HCT116 (cell line): ENCODE measurements at regions not wholly inside any gene's neighbourhood (a gene's known extent, or its start where the extent isn't known, plus 50 kb on each side); places are given as distances from the start of the nearest gene placed in this dataset.

Experiments used
- ATAC-seq: fragments of 200-7000 bp; cut with Tn5 transposase; 2 replicates; pipeline ENCODE4 v1.9.1; 2020; ENCODE audit warnings: mild to moderate bottlenecking, moderate library complexity
- BruUV-seq: library from RNA; stranded (reverse); fragments of 400-500 nt; replicated peaks from 2 replicates; lab custom pipeline; 2021; lab: Mats Ljungman, UMichigan
- CTCF ChIA-PET: fragments of 300-600 bp; sonication (Branson Sonifier 250); formaldehyde crosslinking; loops from one replicate; lab custom pipeline; 2021; ENCODE audit warnings: antibody characterized with exemption; lab: Charles Lee
- POLR2A ChIA-PET: fragments of 300-600, 350-600 bp; sonication (Branson Sonifier 250); formaldehyde crosslinking; loops from one replicate; lab custom pipeline; 2021; ENCODE audit warnings: antibody characterized with exemption; lab: Charles Lee
- RAD21 ChIA-PET, 2 experiments: fragments of 300-600 bp; sonication (Branson Sonifier 250); formaldehyde crosslinking; loops; one replicate each; lab custom pipeline; 2023; ENCODE audit warnings: low total read pairs in 2 of 2; ENCODE audit not compliant: uncharacterized antibody in 2 of 2, unreplicated experiment in 2 of 2, low non-redundant PET in 1 of 2; lab: Charles Lee
- DNase-seq: peaks from one replicate; pipeline ENCODE4 v3.0.0-alpha.2; 2010; ENCODE audit warnings: low read depth, low spot score
- H2AFZ ChIP-seq: fragments of 200-600 bp; shearing (Covaris generic), sonication (generic); 2 replicates; pipeline ENCODE4 v1.6.1; 2017; ENCODE audit warnings: low read depth, mixed run types, mixed read lengths, antibody characterized with exemption, low read length; ENCODE audit not compliant: poor library complexity, severe bottlenecking
- H3K27ac ChIP-seq: 2 replicates; pipeline ENCODE4 v1.5.1; 2012; ENCODE audit warnings: low read depth, low read length
- H3K27me3 ChIP-seq: fragments of 200-600 bp; sonication (generic); 2 replicates; pipeline ENCODE4 v1.6.1; 2016; ENCODE audit warnings: mixed run types, low read length, mixed read lengths; ENCODE audit not compliant: insufficient read depth
- H3K36me3 ChIP-seq, 2 experiments: fragments of 200-500 bp in 1 of 2; fragments of 200-600 bp in 1 of 2; sonication (Bioruptor generic) in 1 of 2; sonication (generic) in 1 of 2; 2 replicates each; pipeline versions ENCODE4 v1.5.1 to v1.6.1; 2014 to 2016; ENCODE audit warnings: low read length in 2 of 2, inconsistent platforms in 1 of 2, mixed read lengths in 1 of 2, mixed run types in 1 of 2; ENCODE audit not compliant: insufficient read depth in 2 of 2, control insufficient read depth in 1 of 2
- H3K4me1 ChIP-seq, 2 experiments: fragments of 200-600 bp in 1 of 2; sonication (generic) in 1 of 2; 2 replicates each; pipeline versions ENCODE4 v1.5.1 to v1.6.1; 2012 to 2017; ENCODE audit warnings: low read length in 2 of 2, inconsistent platforms in 1 of 2, mild to moderate bottlenecking in 1 of 2, mixed read lengths in 1 of 2, mixed run types in 1 of 2, moderate library complexity in 1 of 2; ENCODE audit not compliant: insufficient read depth in 2 of 2, control insufficient read depth in 1 of 2
- H3K4me2 ChIP-seq: fragments of 200-600 bp; sonication (generic); 2 replicates; pipeline ENCODE4 v1.6.1; 2017; ENCODE audit warnings: mixed run types, low read length, mixed read lengths
- H3K4me3 ChIP-seq, 2 experiments: fragments of 200-600 bp in 1 of 2; sonication (generic) in 1 of 2; replicated peaks in 1 of 2; 2 replicates each; pipeline ENCODE4 v1.5.1; 2011 to 2016; ENCODE audit warnings: low read length in 2 of 2, control low read depth in 1 of 2, low read depth in 1 of 2, mild to moderate bottlenecking in 1 of 2, mixed read lengths in 1 of 2, mixed run types in 1 of 2
- H3K79me2 ChIP-seq: fragments of 200-600 bp; sonication (generic); 2 replicates; pipeline ENCODE4 v1.6.1; 2017; ENCODE audit warnings: mild to moderate bottlenecking, mixed run types, low read length, moderate library complexity, mixed read lengths; ENCODE audit not compliant: insufficient read depth
- H3K9ac ChIP-seq: fragments of 200-600 bp; sonication (generic); 2 replicates; pipeline ENCODE4 v1.6.1; 2016; ENCODE audit warnings: low read length, mixed read lengths
- H3K9me2 ChIP-seq: fragments of 200-600 bp; sonication (generic), shearing (Covaris generic); 2 replicates; pipeline ENCODE4 v1.6.1; 2017; ENCODE audit warnings: mixed run types, mild to moderate bottlenecking, moderate library complexity; ENCODE audit not compliant: insufficient read depth
- H3K9me3 ChIP-seq, 2 experiments: fragments of 200-500 bp in 1 of 2; fragments of 200-600 bp in 1 of 2; sonication (Bioruptor generic) in 1 of 2; sonication (generic) in 1 of 2; 2 replicates each; pipeline ENCODE4 v1.6.1; 2014 to 2017; ENCODE audit warnings: low read length in 2 of 2, mixed read lengths in 2 of 2, inconsistent platforms in 1 of 2, low read depth in 1 of 2, mild to moderate bottlenecking in 1 of 2, mixed run types in 1 of 2, moderate library complexity in 1 of 2; ENCODE audit not compliant: control insufficient read depth in 1 of 2, insufficient read depth in 1 of 2
- H4K20me1 ChIP-seq: fragments of 200-600 bp; sonication (generic), shearing (Covaris generic); 2 replicates; pipeline ENCODE4 v1.6.1; 2017; ENCODE audit warnings: mixed run types, mild to moderate bottlenecking, moderate library complexity; ENCODE audit not compliant: insufficient read depth
- ATF3 ChIP-seq: IDR thresholded peaks from 2 replicates; pipeline ENCODE4 v1.6.1; 2012
- CBX3 ChIP-seq: IDR thresholded peaks from 2 replicates; pipeline ENCODE4 v1.6.1; 2012; ENCODE audit warnings: low read depth
- CEBPB ChIP-seq: IDR thresholded peaks from 2 replicates; pipeline ENCODE4 v1.6.1; 2012; ENCODE audit warnings: low read depth
- CTCF ChIP-seq, 3 experiments: fragments of 200-600 bp in 1 of 3; sonication (generic) in 1 of 3; IDR thresholded peaks in 2 of 3; conservative IDR thresholded peaks in 1 of 3; 2 replicates each; pipeline ENCODE4 v1.5.1; 2012 to 2017; ENCODE audit warnings: low read depth in 2 of 3, low read length in 2 of 3, antibody characterized with exemption in 1 of 3, borderline replicate concordance in 1 of 3, control low read depth in 1 of 3, mild to moderate bottlenecking in 1 of 3, mixed read lengths in 1 of 3, mixed run types in 1 of 3, moderate library complexity in 1 of 3; ENCODE audit not compliant: insufficient read depth in 1 of 3
- EGR1 ChIP-seq: IDR thresholded peaks from 2 replicates; pipeline ENCODE4 v1.6.1; 2012; ENCODE audit warnings: low read depth
- EZH2 ChIP-seq: fragments of 200-600 bp; sonication (generic); IDR thresholded peaks from 2 replicates; pipeline ENCODE4 v1.6.1; 2017; ENCODE audit warnings: antibody characterized with exemption, mixed run types
- MAX ChIP-seq: IDR thresholded peaks from 2 replicates; pipeline ENCODE4 v1.6.1; 2012
- RAD21 ChIP-seq: IDR thresholded peaks from 2 replicates; pipeline ENCODE4 v1.6.1; 2012; ENCODE audit warnings: low read depth, mild to moderate bottlenecking
- REST ChIP-seq: IDR thresholded peaks from 2 replicates; pipeline ENCODE4 v1.6.1; 2012; ENCODE audit warnings: low read depth
- SIN3A ChIP-seq: IDR thresholded peaks from 2 replicates; pipeline ENCODE4 v1.6.1; 2012; ENCODE audit warnings: low read depth
- TCF7L2 ChIP-seq: IDR thresholded peaks from 2 replicates; pipeline ENCODE4 v1.7.0; 2011; ENCODE audit warnings: borderline replicate concordance, inconsistent platforms; ENCODE audit not compliant: insufficient read depth, insufficient read length; ENCODE audit errors: extremely low read depth
- YY1 ChIP-seq: IDR thresholded peaks from 2 replicates; pipeline ENCODE4 v1.6.1; 2011; ENCODE audit warnings: low read length, low read depth, moderate library complexity, mild to moderate bottlenecking; ENCODE audit not compliant: insufficient replicate concordance; ENCODE audit errors: extremely low read depth
- ZBTB33 ChIP-seq: IDR thresholded peaks from 2 replicates; pipeline ENCODE4 v1.6.1; 2011; ENCODE audit warnings: mild to moderate bottlenecking, low read length, moderate library complexity; ENCODE audit not compliant: insufficient replicate concordance; ENCODE audit errors: extremely low read depth
- ZFX ChIP-seq: fragments of 450-650 bp; IDR thresholded peaks from 2 replicates; pipeline ENCODE4 v1.6.1; 2017
- ZNF274 ChIP-seq: fragments of 200-500 bp; sonication (Bioruptor generic); IDR thresholded peaks from 2 replicates; pipeline ENCODE4 v1.6.1; 2014; ENCODE audit warnings: mild to moderate bottlenecking, low read depth, low read length, inconsistent platforms
- intact Hi-C: fragments of 100-400 bp; cut with micrococcal nuclease; formaldehyde crosslinking; loops from 2 replicates; pipeline ENCODE4 v1.10.0; 2022

DNA sequence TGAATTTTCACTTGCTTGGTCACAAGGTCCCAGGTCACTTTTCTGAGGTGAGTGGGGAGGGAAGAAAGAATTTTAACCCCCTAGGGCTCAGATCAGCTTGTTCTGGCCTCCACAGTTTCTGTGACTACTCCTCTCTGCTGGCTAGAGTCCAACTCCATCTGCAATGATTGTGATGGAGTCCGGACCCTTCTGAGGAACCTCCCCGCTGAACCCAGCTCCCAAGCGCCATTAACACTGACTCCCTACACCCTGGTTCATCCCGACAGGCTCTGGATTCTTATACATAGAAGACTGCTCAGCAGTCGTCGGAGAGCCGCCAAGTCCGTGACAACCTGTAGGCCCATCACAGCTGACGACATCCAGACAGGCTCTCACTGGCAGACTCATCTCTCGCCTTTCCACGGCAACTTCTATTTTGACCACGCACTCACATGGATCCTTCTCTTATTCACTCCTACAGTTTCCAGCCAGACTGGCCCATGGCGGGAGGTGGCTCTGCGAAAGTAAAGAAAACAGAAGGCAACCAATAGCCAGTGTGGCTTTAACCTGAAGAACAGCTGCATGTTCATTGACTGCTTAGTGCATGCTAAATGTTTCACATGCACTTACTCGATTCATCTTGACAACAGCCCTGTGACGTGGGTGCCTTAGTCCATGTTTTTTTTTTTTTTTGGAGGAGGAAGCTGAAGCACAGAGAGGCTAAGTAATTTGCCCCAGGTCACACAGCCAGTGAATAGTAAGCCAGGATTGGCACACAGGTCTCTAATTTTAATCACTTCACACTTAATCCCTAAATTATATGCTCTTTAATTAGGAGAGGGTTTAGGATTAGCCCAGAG lies 68.0 kb upstream of the PRDM11 start (continued):
- TF ChIP-seq CTCF (IDR thresholded peaks at IDR 0.05 in 2 of 3, conservative IDR thresholded peaks at IDR 0.05 in 1 of 3; ENCODE audit: borderline replicate concordance in 1 of 3, insufficient read depth in 1 of 3, low read depth in 2 of 3, low read length in 2 of 3) (no peak), EZH2 (no peak), CEBPB (no peak), ZNF274 (no peak), CBX3 (no peak)

- Histone ChIP-seq H3K27ac (no peak overlapping the region), H3K4me1 (no peaks in the 10 kb centered on the region), H3K9me3 (no peaks in the 10 kb centered on the region), H2AFZ (no peak overlapping the region), H3K27me3 (peaks cover 21% of the 10 kb centered on the region), H3K4me2 (no peak overlapping the region), H3K9ac (no peak overlapping the region), H3K4me3 (no peak overlapping the region), H3K36me3 (no peaks in the 10 kb centered on the region), H3K9me2 (no peaks in the 10 kb centered on the region), H4K20me1 (no peaks in the 10 kb centered on the region), H3K79me2 (no peaks in the 10 kb centered on the region)
- RAD21 ChIA-PET = no interaction called here
- POLR2A ChIA-PET = no interaction called here
- CTCF ChIA-PET = no interaction called here
- intact Hi-C loops = no loop called here
- no peak for DNase-seq
- ATAC-seq = no peak
- BruUV-seq = no TSS peak
- TF ChIP-seq ZFX = no peak
- no peak for TF ChIP-seq CEBPB
- no peak for TF ChIP-seq REST
- TF ChIP-seq SIN3A = no peak
- no peak for TF ChIP-seq ATF3
- TF ChIP-seq RAD21 = no peak
- TF ChIP-seq YY1 = no peak
- no peak for TF ChIP-seq ZBTB33
- TF ChIP-seq MAX = no peak
- TF ChIP-seq TCF7L2 = no peak
- TF ChIP-seq ZNF274 = no peak
- TF ChIP-seq EGR1 = no peak
Measured at GRCh38 chr11:45079075-45079444, 67.4 kb upstream of the PRDM11 start.
